H1 (cell line): ENCODE measurements at regions not wholly inside any gene's neighbourhood (a gene's known extent, or its start where the extent isn't known, plus 50 kb on each side); places are given as distances from the start of the nearest gene placed in this dataset.

Experiments used
- POLR2AphosphoS5 ChIP-seq: IDR thresholded peaks from 2 replicates; pipeline ENCODE4 v1.6.1; 2011; ENCODE audit warnings: low read depth, low read length
- RFX5 ChIP-seq: IDR thresholded peaks from 2 replicates; pipeline ENCODE4 v1.6.1; 2011; ENCODE audit warnings: low read depth, low read length, improper control_type of control experiment, borderline replicate concordance
- SP2 ChIP-seq: IDR thresholded peaks from 2 replicates; pipeline ENCODE4 v1.6.1; 2012; ENCODE audit warnings: mild to moderate bottlenecking, low read length, inconsistent platforms
- ZNF274 ChIP-seq: IDR thresholded peaks from 2 replicates; pipeline ENCODE4 v1.7.0; 2012; ENCODE audit warnings: low read length, borderline replicate concordance; ENCODE audit errors: extremely low read depth
- TF ChIP-seq, protein P1 (sequence below): fragments of 300-600 bp; sonication (generic); IDR thresholded peaks from 2 replicates; pipeline ENCODE4 v1.7.1; 2012; ENCODE audit warnings: low read length, moderate library complexity, mild to moderate bottlenecking, inconsistent platforms; ENCODE audit not compliant: insufficient replicate concordance
- TF ChIP-seq, protein P2 (sequence below): IDR thresholded peaks from 2 replicates; pipeline ENCODE4 v1.6.1; 2012; ENCODE audit warnings: inconsistent platforms

GRCh38 chr5:105213078-105213477 lies 1650.5 kb upstream of the NUDT12 start (continued):
- TF ChIP-seq, protein P1, sequence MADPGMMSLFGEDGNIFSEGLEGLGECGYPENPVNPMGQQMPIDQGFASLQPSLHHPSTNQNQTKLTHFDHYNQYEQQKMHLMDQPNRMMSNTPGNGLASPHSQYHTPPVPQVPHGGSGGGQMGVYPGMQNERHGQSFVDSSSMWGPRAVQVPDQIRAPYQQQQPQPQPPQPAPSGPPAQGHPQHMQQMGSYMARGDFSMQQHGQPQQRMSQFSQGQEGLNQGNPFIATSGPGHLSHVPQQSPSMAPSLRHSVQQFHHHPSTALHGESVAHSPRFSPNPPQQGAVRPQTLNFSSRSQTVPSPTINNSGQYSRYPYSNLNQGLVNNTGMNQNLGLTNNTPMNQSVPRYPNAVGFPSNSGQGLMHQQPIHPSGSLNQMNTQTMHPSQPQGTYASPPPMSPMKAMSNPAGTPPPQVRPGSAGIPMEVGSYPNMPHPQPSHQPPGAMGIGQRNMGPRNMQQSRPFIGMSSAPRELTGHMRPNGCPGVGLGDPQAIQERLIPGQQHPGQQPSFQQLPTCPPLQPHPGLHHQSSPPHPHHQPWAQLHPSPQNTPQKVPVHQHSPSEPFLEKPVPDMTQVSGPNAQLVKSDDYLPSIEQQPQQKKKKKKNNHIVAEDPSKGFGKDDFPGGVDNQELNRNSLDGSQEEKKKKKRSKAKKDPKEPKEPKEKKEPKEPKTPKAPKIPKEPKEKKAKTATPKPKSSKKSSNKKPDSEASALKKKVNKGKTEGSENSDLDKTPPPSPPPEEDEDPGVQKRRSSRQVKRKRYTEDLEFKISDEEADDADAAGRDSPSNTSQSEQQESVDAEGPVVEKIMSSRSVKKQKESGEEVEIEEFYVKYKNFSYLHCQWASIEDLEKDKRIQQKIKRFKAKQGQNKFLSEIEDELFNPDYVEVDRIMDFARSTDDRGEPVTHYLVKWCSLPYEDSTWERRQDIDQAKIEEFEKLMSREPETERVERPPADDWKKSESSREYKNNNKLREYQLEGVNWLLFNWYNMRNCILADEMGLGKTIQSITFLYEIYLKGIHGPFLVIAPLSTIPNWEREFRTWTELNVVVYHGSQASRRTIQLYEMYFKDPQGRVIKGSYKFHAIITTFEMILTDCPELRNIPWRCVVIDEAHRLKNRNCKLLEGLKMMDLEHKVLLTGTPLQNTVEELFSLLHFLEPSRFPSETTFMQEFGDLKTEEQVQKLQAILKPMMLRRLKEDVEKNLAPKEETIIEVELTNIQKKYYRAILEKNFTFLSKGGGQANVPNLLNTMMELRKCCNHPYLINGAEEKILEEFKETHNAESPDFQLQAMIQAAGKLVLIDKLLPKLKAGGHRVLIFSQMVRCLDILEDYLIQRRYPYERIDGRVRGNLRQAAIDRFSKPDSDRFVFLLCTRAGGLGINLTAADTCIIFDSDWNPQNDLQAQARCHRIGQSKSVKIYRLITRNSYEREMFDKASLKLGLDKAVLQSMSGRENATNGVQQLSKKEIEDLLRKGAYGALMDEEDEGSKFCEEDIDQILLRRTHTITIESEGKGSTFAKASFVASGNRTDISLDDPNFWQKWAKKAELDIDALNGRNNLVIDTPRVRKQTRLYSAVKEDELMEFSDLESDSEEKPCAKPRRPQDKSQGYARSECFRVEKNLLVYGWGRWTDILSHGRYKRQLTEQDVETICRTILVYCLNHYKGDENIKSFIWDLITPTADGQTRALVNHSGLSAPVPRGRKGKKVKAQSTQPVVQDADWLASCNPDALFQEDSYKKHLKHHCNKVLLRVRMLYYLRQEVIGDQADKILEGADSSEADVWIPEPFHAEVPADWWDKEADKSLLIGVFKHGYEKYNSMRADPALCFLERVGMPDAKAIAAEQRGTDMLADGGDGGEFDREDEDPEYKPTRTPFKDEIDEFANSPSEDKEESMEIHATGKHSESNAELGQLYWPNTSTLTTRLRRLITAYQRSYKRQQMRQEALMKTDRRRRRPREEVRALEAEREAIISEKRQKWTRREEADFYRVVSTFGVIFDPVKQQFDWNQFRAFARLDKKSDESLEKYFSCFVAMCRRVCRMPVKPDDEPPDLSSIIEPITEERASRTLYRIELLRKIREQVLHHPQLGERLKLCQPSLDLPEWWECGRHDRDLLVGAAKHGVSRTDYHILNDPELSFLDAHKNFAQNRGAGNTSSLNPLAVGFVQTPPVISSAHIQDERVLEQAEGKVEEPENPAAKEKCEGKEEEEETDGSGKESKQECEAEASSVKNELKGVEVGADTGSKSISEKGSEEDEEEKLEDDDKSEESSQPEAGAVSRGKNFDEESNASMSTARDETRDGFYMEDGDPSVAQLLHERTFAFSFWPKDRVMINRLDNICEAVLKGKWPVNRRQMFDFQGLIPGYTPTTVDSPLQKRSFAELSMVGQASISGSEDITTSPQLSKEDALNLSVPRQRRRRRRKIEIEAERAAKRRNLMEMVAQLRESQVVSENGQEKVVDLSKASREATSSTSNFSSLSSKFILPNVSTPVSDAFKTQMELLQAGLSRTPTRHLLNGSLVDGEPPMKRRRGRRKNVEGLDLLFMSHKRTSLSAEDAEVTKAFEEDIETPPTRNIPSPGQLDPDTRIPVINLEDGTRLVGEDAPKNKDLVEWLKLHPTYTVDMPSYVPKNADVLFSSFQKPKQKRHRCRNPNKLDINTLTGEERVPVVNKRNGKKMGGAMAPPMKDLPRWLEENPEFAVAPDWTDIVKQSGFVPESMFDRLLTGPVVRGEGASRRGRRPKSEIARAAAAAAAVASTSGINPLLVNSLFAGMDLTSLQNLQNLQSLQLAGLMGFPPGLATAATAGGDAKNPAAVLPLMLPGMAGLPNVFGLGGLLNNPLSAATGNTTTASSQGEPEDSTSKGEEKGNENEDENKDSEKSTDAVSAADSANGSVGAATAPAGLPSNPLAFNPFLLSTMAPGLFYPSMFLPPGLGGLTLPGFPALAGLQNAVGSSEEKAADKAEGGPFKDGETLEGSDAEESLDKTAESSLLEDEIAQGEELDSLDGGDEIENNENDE, result no peak
- TF ChIP-seq POLR2AphosphoS5 (no peak), ZNF274 (no peak), SP2 (no peak), RFX5 (no peak)
- TF ChIP-seq, protein P2, sequence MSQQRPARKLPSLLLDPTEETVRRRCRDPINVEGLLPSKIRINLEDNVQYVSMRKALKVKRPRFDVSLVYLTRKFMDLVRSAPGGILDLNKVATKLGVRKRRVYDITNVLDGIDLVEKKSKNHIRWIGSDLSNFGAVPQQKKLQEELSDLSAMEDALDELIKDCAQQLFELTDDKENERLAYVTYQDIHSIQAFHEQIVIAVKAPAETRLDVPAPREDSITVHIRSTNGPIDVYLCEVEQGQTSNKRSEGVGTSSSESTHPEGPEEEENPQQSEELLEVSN, result no peak
